ENCODE measurements at regions not wholly inside any gene's neighbourhood (a gene's known extent, or its start where the extent isn't known, plus 50 kb on each side); places are given as distances from the start of the nearest gene placed in this dataset.

- FAIRE-seq = no peak
- no peak overlapping the region for H3K4me3 Mint-ChIP-seq (ENCODE audit: unreplicated experiment)
Measured at GRCh38 chr2:177314722-177315264, 50.3 kb upstream of the NFE2L2 start.

GRCh38 chr2:177315364-177315763, 50.8 kb upstream of the NFE2L2 start:
- H3K9me3 Mint-ChIP-seq (ENCODE audit: unreplicated experiment) = no peaks in the 10 kb centered on the region
- H3K79me2 ChIP-seq (ENCODE audit: insufficient read depth, low read length) = no peaks in the 10 kb centered on the region
- H3K36me3 Mint-ChIP-seq (ENCODE audit: low read depth, unreplicated experiment) = no peaks in the 10 kb centered on the region
- no peak overlapping the region for H3K4me3 ChIP-seq (ENCODE audit: insufficient read depth, low read depth, low read length)
- no peak for TF ChIP-seq EZH2 (IDR thresholded peaks at IDR 0.05; ENCODE audit: insufficient read depth, low read length)
- TF ChIP-seq CTCF (IDR thresholded peaks at IDR 0.05; ENCODE audit: insufficient read depth, low read depth, low read length) = no peak
- H3K27ac ChIP-seq (ENCODE audit: low read depth, low read length) = no peak overlapping the region
- peaks cover 10% of the 10 kb centered on the region for H3K4me1 Mint-ChIP-seq (ENCODE audit: low read depth, unreplicated experiment)
- FAIRE-seq (no peak), DNase-seq (ENCODE audit: low read depth) (no peak)
- H3K36me3 ChIP-seq (ENCODE audit: insufficient read depth, low read length) = no peaks in the 10 kb centered on the region
- no peaks in the 10 kb centered on the region for H3K27me3 ChIP-seq (ENCODE audit: insufficient read depth, low read length)
- H3K9me3 ChIP-seq (ENCODE audit: insufficient read depth, low read depth, low read length) = no peaks in the 10 kb centered on the region
- no peak overlapping the region for H3K4me2 ChIP-seq (ENCODE audit: low read length)
- no peaks in the 10 kb centered on the region for H3K27me3 Mint-ChIP-seq (ENCODE audit: low read depth, unreplicated experiment)
- H3K9ac ChIP-seq (ENCODE audit: low read length) = no peak overlapping the region
- no peak overlapping the region for H2AFZ ChIP-seq (ENCODE audit: low read depth, low read length)
- H3K4me3 Mint-ChIP-seq (ENCODE audit: unreplicated experiment) = no peak overlapping the region
- H4K20me1 ChIP-seq (ENCODE audit: insufficient read depth, low read length) = no peaks in the 10 kb centered on the region
- no peak overlapping the region for H3K27ac Mint-ChIP-seq (ENCODE audit: unreplicated experiment)
- H3K4me1 ChIP-seq (ENCODE audit: insufficient read depth, low read length) = no peaks in the 10 kb centered on the region

More at GRCh38 chr2:177314722-177315264, 50.3 kb upstream of the NFE2L2 start:
- no peak overlapping the region for H3K4me3 ChIP-seq (ENCODE audit: insufficient read depth, low read depth, low read length)
- no peaks in the 10 kb centered on the region for H3K9me3 ChIP-seq (ENCODE audit: insufficient read depth, low read depth, low read length)
- Mint-ChIP-seq H3K27me3 (ENCODE audit: low read depth, unreplicated experiment) (no peaks in the 10 kb centered on the region), H3K36me3 (ENCODE audit: low read depth, unreplicated experiment) (no peaks in the 10 kb centered on the region), H3K27ac (ENCODE audit: unreplicated experiment) (no peak overlapping the region), H3K4me1 (ENCODE audit: low read depth, unreplicated experiment) (peaks cover 10% of the 10 kb centered on the region), H3K9me3 (ENCODE audit: unreplicated experiment) (no peaks in the 10 kb centered on the region)
- H3K36me3 ChIP-seq (ENCODE audit: insufficient read depth, low read length) = no peaks in the 10 kb centered on the region
- H3K9ac ChIP-seq (ENCODE audit: low read length) = no peak overlapping the region
- H3K27ac ChIP-seq (ENCODE audit: low read depth, low read length) = no peak overlapping the region
- TF ChIP-seq EZH2 (IDR thresholded peaks at IDR 0.05; ENCODE audit: insufficient read depth, low read length) = no peak
- TF ChIP-seq CTCF (IDR thresholded peaks at IDR 0.05; ENCODE audit: insufficient read depth, low read depth, low read length) = no peak
- H4K20me1 ChIP-seq (ENCODE audit: insufficient read depth, low read length) = no peaks in the 10 kb centered on the region
- H3K27me3 ChIP-seq (ENCODE audit: insufficient read depth, low read length) = no peaks in the 10 kb centered on the region
- no peak overlapping the region for H2AFZ ChIP-seq (ENCODE audit: low read depth, low read length)
- no peaks in the 10 kb centered on the region for H3K79me2 ChIP-seq (ENCODE audit: insufficient read depth, low read length)
- no peak overlapping the region for H3K4me2 ChIP-seq (ENCODE audit: low read length)
- no peaks in the 10 kb centered on the region for H3K4me1 ChIP-seq (ENCODE audit: insufficient read depth, low read length)
- DNase-seq (ENCODE audit: low read depth) = no peak

GRCh38 chr2:177316756-177317155, 52.2 kb upstream of the NFE2L2 start:
- no peaks in the 10 kb centered on the region for H3K36me3 ChIP-seq (ENCODE audit: insufficient read depth, low read length)
- H3K36me3 Mint-ChIP-seq (ENCODE audit: low read depth, unreplicated experiment) = peaks cover 6% of the 10 kb centered on the region
- no peaks in the 10 kb centered on the region for H3K9me3 Mint-ChIP-seq (ENCODE audit: unreplicated experiment)

More at GRCh38 chr2:177316756-177317155, 52.2 kb upstream of the NFE2L2 start:
- Histone ChIP-seq H3K9me3 (ENCODE audit: insufficient read depth, low read depth, low read length) (no peaks in the 10 kb centered on the region), H3K4me3 (ENCODE audit: insufficient read depth, low read depth, low read length) (no peak overlapping the region), H3K79me2 (ENCODE audit: insufficient read depth, low read length) (no peaks in the 10 kb centered on the region), H3K27ac (ENCODE audit: low read depth, low read length) (no peak overlapping the region), H2AFZ (ENCODE audit: low read depth, low read length) (no peak overlapping the region), H4K20me1 (ENCODE audit: insufficient read depth, low read length) (no peaks in the 10 kb centered on the region), H3K4me1 (ENCODE audit: insufficient read depth, low read length) (no peaks in the 10 kb centered on the region), H3K9ac (ENCODE audit: low read length) (no peak overlapping the region), H3K4me2 (ENCODE audit: low read length) (no peak overlapping the region), H3K27me3 (ENCODE audit: insufficient read depth, low read length) (no peaks in the 10 kb centered on the region)
- Mint-ChIP-seq H3K27me3 (ENCODE audit: low read depth, unreplicated experiment) (no peaks in the 10 kb centered on the region), H3K27ac (ENCODE audit: unreplicated experiment) (no peak overlapping the region), H3K4me3 (ENCODE audit: unreplicated experiment) (no peak overlapping the region), H3K4me1 (ENCODE audit: low read depth, unreplicated experiment) (peaks cover 10% of the 10 kb centered on the region)
- TF ChIP-seq CTCF (IDR thresholded peaks at IDR 0.05; ENCODE audit: insufficient read depth, low read depth, low read length) (no peak), EZH2 (IDR thresholded peaks at IDR 0.05; ENCODE audit: insufficient read depth, low read length) (no peak)
- FAIRE-seq (no peak), DNase-seq (ENCODE audit: low read depth) (no peak)
